GM21381 (cell line): ENCODE measurements at regions not wholly inside any gene's neighbourhood (a gene's known extent, or its start where the extent isn't known, plus 50 kb on each side); places are given as distances from the start of the nearest gene placed in this dataset.
"Not testable (repeated sequence)": the region's sequence is repeated elsewhere in the genome, so short reads cannot be mapped to it uniquely, and the experiment has no call there.

Source experiments
- ATAC-seq: cut with Tn5 transposase; IDR thresholded peaks from one replicate; pipeline ENCODE4 v1.9.1; 2021; ENCODE audit warnings: mild to moderate bottlenecking, moderate library complexity; ENCODE audit not compliant: unreplicated experiment

DNA sequence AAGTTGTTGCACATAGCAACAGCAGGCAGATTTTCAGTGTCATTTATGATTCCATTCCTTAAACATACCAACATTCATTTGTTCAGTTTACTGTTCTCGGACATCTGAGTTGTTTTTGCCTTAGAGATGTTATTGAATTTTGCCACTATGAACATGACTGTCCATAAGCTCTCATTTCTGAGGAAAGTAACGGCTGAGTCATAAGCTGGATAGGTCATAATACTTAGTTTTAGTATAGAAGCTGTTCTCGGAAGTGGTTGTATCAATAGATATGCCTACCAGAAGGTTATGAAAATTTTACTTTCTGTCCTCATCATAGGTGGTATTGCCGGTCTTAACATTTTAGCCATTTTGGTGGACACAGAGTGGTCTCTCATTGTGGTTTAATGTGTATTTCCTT, 157.1 kb upstream of the CLNK start:
- no peak for ATAC-seq

DNA sequence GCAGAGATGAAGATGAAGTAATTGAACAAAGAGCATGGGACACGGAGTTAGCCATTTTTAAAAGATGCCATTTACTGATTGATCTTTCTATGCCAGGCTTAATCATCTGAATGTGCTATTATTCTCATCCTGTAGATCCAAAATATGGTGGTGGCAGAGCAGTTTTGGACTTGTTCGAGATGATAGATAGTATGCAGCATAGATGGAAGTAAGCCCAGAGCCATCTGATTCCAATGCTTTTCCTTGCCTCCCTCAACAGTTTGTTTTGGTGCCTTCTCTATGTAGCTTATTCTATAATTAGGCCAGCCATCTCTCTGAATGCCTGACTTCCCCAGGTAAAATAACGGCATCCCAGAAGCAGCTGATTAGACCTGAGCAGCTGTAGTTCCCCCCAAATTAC, 152.6 kb upstream of the CLNK start:
- no peak for ATAC-seq

DNA sequence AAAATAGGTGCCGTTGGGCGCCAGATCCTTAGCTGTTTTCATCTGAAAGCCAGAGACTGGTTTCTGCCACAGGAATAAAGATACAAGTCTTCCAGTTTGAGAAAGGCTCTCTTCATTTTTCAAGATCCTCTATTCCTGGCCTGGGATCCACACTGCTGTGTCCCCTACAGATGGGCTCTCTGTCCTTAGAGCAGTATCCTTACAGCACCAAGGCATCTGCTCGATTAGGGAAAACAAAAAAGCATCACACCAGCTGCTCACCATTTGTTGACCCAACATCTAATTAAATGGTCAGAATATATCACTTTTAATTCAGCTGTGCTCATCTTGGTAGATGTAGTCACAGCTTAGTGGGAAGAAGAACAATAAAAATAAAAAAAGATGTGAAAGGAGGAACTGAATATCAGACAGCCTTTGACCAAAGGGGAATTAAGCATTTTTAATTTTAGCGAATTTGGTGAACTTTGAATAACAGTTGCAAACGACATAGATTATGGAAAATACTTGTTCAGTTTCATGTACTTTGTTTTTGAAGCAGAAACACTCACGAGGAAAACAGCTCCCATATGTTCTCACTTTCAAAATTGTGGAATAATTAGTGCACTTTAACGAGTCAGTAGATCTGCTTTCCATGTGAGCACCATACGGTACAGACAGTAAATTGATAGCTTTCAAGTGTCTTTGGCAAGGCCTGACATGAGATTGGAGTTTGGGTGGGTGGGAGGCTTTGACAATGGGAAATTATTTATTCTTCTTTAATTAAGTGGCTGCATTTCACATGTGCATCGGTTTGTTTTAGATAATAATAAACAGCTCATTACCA, 148.4 kb upstream of the CLNK start:
- no peak for ATAC-seq

DNA sequence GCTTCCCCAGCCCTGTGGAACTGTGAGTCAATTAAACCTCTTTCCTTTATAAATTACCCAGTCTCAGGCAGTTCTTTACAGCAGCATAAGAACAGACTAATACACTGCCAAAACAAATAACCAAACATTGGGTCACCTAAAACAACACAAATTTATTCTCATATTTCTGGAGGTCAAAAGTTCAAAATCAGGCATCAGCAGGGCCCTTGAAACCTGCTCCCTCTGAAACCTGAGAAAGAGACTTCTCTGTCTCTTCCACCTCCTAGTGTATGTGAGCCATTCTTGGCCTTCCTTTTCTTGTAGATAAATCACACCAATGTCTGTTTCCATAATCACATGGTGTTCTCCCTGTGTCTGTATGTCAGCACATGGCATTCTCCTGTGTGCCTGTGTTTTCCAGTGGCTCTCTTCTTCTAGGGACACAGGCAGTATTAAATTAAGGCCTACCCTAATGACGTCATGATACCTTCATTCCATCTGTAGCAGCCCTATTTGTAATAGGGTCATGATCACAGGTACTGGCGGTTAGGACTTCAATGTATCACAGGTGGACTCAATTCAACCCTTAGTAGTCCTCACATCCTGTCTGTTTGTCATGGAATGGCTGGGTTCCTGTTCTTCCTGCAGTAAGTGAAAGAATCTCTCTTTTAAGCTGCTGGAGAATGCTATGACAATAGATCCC, 147.3 kb upstream of the CLNK start:
- no peak for ATAC-seq

DNA sequence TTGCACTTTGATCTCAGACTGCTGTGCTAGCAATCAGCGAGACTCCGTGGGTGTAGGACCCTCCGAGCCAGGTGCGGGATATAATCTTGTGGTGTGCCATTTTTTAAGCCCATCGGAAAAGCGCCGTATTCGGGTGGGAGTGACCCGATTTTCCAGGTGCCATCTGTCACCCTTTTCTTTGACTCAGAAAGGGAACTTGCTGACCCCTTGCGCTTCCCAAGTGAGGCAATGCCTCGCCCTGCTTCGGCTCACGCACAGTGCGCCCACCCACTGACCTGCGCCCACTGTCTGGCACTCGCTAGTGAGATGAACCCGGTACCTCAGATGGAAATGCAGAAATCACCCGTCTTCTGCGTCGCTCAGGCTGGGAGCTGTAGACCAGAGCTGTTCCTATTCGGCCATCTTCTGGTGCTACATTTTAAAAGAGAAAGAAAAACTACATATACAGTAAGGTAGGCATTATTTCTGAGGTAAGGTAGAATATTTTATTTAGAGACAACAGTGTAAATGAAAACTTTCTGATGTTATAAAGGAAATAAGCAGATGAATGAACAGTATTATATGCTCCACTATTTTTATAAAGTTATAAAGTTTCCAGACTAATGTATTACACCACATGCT, 144.5 kb upstream of the CLNK start:
- ATAC-seq, result not testable (repeated sequence)

DNA sequence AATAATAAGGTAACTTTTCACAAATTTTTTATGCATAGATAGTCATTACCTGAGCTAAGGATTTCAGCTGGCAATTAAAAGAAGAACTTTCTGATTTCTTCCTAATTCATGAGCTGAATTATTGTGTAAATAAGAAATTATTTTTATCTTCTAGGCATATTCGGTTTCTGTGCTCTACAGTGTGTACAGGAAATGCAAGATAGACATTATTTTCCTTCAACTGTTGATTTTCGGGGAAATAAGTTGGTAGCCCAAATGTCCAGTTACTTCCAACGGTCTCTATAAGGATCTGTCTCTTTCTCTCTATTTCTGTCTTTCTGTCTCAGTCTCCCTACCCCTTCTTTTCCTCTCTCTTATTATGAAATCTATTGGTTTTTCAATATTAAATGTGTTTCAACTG, 137.3 kb upstream of the CLNK start:
- no peak for ATAC-seq

DNA sequence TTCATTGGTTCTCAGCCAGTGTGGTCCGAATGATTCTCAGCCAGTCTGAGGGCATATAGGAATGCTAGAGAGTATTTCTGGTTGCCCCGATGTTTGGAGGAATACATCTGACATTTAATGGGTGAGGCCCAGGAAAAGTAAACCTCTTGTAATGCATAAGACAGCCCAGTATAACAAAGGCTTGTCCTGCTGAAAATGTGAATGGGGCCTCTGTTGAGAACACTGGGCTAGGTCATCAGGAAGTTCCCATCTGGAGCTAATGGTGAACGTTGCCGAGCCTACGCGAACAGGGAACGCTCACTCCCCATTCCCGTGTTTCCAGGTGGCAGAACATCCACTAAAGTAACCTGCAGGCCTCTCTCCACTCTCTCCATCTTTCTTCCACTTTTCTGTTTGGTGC, 132.0 kb upstream of the CLNK start:
- no peak for ATAC-seq

DNA sequence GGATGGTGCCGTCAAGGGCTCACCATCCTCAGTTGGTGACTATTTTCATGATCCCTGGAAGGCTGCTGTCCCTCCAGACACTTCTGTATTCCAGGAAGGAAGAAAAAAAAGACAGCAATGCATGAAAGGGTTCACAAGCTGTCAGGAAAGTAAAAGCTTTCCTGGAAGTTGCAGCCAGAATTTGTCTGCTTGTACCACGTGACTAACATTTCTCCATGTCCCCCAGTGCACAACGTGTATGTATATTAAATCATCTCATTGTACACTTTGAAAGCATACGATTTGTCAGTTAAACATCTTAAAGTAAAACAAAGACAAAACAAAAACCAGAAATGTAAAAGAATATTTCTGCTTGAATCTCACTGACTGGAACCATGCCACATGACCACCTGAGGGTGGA, 127.4 kb upstream of the CLNK start:
- ATAC-seq, result no peak

DNA sequence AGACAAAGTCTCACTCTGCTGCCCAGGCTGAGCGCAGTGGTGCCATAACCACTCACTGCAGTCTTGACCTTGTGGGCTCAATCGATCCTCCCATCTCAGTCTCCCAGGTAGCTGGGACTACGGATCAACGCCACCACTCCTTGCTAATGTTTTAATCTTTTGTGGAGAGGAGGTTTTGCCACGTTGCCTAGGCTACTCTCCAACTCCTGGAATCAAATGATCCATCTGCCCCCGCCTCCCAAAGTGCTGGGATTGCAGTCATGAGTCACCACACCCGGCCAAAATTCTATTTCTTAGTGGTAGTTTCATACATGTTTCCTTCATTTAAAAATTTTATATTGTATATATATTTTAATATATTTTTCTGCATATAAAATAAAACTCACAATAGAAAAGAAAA, 125.8 kb upstream of the CLNK start:
- ATAC-seq, result no peak

DNA sequence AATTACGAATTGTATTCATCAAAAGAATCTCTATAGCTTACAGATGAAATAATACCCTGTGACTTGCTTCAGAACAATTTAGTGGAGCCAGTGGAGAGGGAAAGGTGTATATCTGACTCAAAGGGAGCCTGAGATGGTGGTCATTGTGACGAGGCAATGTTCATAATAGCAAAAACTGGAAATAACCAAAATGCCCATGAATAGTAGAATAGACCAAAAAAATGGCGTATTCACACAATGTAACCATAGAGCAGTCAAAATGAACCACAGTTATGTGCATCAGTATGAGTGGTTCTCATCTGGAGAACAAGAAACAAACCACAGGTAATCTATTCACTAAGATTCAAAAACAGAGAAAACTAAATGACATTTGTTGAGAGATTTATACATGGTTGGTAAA, 125.3 kb upstream of the CLNK start:
- no peak for ATAC-seq

DNA sequence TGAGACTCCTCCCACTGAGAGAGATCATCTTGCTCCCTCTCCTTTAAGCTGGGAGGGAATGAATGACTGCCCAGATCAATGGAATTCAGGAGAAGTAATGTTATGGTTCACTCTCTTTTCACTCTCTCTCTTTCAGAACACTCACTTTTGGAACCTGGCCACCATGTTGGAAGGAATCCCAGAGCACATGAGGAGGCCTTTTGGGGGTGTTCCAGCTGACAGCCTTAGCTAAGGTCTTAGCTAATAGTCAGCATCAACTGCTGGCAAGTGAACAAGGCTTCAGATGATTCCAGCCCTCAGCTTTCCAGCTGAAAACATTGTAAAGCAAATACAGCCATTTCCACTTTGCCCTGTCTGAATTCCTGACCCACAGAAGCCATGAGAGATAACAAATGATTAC, 124.0 kb upstream of the CLNK start:
- ATAC-seq, result no peak

DNA sequence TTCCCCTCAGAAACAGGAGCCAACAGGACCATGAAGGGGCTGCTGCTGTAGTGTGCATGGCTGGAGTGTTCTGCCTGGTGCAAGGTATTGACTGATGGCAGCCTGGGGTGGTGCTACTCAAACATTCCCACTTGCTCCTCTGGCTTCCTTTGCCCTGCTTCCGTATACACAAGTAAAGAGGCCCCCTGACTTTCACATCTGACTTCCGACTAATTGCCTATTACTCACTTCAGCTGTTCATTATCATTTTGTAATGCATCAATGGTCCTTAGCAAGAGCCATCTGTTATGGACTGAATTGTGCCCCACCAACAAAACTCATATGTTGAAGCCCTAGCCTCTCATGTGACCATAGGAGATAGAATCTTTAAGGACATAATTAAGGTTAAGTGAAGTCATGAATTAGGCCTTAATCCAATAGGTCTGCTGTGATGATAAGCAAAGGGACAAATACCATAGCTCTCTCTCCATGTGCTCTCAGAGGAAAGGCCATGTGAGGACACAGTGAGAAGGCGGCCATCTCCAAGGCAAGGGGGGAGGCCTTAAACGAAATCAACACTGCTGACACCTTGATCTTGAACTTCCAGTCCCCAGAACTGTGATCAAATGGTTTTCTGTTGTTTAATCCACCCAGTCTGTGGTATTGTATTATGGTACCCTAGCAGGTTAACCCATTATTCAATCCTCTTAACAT, 122.5 kb upstream of the CLNK start:
- ATAC-seq, result no peak

DNA sequence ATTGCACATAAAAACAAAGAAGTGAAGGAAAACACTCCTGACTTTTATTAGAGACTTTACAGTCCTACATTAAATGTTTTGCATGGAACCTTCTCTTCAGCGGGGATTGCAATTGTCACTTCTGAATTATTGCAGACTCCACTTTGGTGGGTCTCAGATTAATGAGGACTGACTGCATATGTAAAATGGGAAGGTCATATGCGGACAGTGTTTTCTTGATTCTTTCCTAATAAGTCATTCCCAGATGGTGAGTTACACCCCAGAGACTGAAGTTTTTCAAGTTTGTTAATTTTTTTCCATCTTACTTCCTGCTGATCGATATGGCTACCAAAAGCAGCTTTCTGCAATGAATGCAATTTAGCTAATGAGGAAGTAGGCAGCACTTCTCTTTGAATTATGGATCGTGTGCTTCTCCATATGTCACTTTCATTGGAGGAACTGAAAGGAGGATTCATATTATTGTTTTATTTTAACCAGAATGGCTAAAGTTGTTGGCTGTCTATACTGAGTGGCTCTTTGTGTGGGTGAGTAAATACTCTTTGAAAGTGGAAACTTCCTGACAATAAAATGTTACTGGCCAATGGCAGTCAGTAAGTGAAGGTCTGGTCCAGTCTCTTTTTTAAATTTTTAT, 119.3 kb upstream of the CLNK start:
- no peak for ATAC-seq

DNA sequence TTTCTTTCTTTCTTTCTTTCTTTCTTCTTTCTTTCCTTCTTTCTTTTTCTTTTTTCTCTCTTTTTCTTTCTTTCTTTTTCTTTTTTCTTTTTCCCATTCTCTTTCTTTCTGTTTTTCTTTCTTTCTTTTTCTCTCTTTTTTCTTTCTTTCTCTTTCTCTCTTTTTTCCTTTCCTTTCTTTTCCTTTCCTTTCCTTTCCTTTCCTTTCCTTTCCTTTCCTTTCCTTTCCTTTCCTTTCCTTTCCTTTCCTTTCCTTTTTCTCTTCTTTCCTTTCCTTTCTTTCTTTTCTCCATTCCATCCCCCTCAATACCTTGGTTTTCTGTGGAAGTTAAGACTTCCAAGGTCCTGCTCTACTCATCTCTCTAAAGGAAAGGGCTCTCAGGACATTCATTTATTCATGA, 102.8 kb upstream of the CLNK start:
- ATAC-seq, result no peak

DNA sequence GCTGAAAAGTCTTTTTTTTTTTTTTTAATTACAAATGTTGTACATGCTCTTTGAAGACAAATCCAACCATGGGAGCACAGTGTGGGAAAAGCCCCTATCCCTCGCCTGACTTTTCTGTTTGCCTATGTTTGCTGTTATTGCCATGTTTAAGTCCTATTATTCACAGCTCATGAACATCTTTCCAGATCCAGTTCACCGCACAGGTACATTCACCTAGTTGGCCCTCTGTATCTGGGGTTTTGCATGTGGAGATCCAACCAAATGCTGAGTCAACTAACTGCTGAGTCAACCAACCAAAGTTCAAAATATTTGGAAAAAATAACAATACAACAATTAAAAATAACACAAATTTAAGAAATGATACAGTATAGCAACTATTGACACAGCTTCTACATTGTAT, 100.1 kb upstream of the CLNK start:
- ATAC-seq, result no peak

DNA sequence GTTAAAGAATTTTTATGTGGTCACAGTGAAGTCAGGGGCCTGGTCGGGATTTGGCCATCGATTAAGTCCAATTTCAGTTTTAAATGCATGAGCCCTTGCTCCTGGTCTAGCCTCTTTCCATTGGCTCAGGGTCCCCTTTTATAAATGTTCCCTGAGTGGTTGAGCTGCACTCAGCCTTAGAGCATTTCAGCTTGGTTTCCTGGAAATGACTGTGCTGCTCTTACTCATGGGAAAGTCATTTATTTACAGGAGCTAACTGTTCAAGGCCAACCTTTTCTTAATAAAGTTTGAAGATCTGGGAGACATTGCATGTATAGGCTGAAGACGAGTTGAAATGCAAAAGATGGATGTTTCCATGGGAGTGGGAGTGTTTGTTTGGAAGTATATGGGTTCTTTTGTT, 98.8 kb upstream of the CLNK start:
- no peak for ATAC-seq

DNA sequence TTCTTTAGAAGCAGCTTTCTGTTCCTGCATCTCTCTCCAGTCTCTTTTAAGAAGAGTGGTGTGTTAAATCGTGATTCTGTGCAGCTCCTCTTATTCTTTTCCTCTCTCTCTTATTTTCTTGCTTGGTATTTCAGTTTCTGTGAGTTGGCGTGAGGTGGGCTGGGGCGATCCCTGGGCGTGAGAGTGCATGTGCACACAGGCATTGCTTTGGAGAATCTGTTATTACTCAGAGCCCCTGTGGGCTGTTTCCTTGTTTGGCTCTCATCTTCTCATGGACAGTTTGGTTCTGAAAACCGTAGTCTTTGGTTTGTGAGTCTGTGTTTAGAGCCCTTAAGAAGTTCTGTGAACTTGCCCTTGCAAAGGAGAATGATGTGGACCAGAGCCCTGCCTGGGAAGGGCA, 97.2 kb upstream of the CLNK start:
- no peak for ATAC-seq

DNA sequence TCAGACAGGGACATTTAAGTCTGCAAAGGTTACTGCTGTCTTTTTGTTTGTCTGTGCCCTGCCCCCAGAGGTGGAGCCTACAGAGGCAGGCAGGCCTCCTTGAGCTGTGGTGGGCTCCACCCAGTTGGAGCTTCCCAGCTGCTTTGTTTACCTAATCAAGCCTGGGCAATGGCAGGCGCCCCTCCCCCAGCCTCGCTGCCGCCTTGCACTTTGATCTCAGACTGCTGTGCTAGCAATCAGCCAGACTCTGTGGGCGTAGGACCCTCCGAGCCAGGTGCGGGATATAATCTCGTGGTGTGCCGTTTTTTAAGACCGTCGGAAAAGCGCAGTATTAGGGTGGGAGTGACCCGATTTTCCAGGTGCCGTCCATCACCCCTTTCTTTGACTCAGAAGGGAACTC, 96.2 kb upstream of the CLNK start:
- not testable (repeated sequence) for ATAC-seq

DNA sequence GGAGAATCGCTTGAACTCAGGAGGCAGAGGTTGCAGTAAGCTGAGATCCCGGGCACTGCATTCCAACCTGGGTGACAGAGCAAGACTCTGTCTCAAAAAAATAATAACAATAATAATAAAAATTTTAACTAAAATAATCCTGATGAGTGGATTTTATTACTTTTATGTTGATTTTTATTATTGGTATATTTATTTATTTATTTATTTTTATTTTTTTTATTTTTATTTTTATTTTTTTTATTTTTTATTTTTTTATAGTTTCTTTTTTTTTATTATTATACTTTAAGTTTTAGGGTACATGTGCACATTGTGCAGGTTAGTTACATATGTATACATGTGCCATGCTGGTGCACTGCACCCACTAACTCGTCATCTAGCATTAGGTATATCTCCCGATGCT, 90.6 kb upstream of the CLNK start:
- ATAC-seq, result not testable (repeated sequence)

DNA sequence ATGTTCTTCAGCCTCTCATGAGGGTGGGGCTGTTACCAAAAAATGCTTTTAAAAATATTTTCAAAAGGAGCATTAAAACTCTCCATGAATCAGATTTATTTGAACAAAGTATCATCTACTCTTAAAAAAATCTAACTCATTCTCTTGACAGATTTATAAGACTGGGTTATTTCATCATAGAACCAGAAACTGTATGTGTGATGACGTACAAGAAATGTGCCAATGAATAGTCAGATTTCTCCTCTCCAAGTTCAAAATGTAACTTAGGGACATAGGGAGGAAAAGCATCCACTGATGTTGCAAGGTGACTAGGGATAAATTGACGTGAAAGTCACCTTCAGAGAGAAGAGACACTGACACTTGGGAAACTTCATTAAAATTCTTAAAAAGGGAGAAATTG, 89.1 kb upstream of the CLNK start:
- no peak for ATAC-seq

DNA sequence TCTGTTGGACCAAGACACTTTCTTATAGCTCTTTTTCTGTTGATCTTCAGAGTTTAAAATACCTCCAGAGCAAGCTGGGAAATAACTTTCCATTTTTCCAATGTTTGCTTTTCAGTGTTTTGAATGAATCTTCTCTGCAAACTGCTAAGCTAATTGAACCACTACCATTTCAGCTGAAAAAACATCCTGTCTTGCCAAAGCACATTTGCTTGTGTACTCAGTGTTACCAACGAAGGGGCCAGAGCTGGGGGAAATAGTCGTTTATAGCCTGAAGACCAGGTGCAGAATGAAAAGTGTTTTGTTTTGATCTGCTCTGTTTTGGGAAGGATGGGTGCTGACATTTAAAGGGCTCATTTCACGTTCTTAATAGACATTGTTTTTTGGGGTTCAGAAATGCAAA, 88.4 kb upstream of the CLNK start:
- ATAC-seq, result no peak
